Tibial nerve (tissue), 4 donors: ENCODE measurements at regions not wholly inside any gene's neighbourhood (a gene's known extent, or its start where the extent isn't known, plus 50 kb on each side); places are given as distances from the start of the nearest gene placed in this dataset.

Source experiments
- DNase-seq, 2 donors: peaks; one replicate each; pipeline ENCODE4 v3.0.0-alpha.2; 2019; ENCODE audit warnings: low spot score in 2 of 2
- H3K27ac ChIP-seq, 4 donors: fragments of 200-600 bp; sonication (generic) in 3 of 4; one replicate each; pipeline ENCODE4 v1.5.1; 2017 to 2019; ENCODE audit warnings: mild to moderate bottlenecking in 1 of 4
- H3K27me3 ChIP-seq, 2 donors: fragments of 200-600 bp; sonication (generic) in 1 of 2; one replicate each; pipeline versions ENCODE4 v1.5.1 to v1.6.0; 2017 to 2019
- H3K36me3 ChIP-seq, 3 donors: fragments of 200-600 bp; sonication (generic); one replicate each; pipeline ENCODE4 v1.5.1; 2018 to 2019
- H3K4me1 ChIP-seq, 4 donors: fragments of 200-600 bp; sonication (generic) in 3 of 4; one replicate each; pipeline ENCODE4 v1.5.1; 2017 to 2019
- H3K4me3 ChIP-seq, 4 donors: fragments of 200-600 bp; sonication (generic) in 3 of 4; one replicate each; pipeline ENCODE4 v1.5.1; 2017 to 2019; ENCODE audit warnings: mild to moderate bottlenecking in 1 of 4, moderate library complexity in 1 of 4
- H3K9me3 ChIP-seq, 4 donors: fragments of 200-600 bp; sonication (generic) in 3 of 4; one replicate each; pipeline ENCODE4 v1.5.1; 2017 to 2019
- EP300 ChIP-seq, 2 donors: sonication (generic); formaldehyde crosslinking; IDR thresholded peaks; one replicate each; pipeline ENCODE4 v1.6.1; 2017; ENCODE audit warnings: antibody characterized with exemption in 2 of 2, mild to moderate bottlenecking in 1 of 2
- POLR2A ChIP-seq, 2 donors: fragments of 450-650 bp; IDR thresholded peaks; one replicate each; pipeline ENCODE4 v1.6.1; 2017; ENCODE audit warnings: antibody characterized with exemption in 2 of 2, mild to moderate bottlenecking in 2 of 2, moderate library complexity in 2 of 2
- WGBS, 2 donors: methylation state at CpG; one replicate each; pipeline ENCODE4 v1.1.5; 2018; 5-methylcytosine and 5-hydroxymethylcytosine counted together
- TF ChIP-seq, protein P1 (sequence below), 5 experiments: fragments of 200-600 bp in 3 of 5; fragments of 450-650 bp in 2 of 5; sonication (generic) in 3 of 5; IDR thresholded peaks; one replicate each; pipeline ENCODE4 v1.5.1; 2016 to 2019; ENCODE audit warnings: antibody characterized with exemption in 5 of 5, mild to moderate bottlenecking in 3 of 5, moderate library complexity in 2 of 5

GRCh38 chr7:33762911-33763306 lies 142.4 kb upstream of the BMPER start:
- Histone ChIP-seq H3K4me3 (no peak overlapping the region), H3K9me3 (no peaks in the 10 kb centered on the region), H3K27ac (no peak overlapping the region), H3K36me3 (no peaks in the 10 kb centered on the region), H3K27me3 (no peaks in the 10 kb centered on the region), H3K4me1 (peaks cover 0 to 2% (median 0%) of the 10 kb centered on the region in 4 donors)
- DNase-seq, result no peak
- WGBS, 2 donors, result 61 to 64% methylated on average over 3 of the region's 3 CpGs
- TF ChIP-seq EP300 (IDR thresholded peaks at IDR 0.05), result no peak
- TF ChIP-seq, protein P1, sequence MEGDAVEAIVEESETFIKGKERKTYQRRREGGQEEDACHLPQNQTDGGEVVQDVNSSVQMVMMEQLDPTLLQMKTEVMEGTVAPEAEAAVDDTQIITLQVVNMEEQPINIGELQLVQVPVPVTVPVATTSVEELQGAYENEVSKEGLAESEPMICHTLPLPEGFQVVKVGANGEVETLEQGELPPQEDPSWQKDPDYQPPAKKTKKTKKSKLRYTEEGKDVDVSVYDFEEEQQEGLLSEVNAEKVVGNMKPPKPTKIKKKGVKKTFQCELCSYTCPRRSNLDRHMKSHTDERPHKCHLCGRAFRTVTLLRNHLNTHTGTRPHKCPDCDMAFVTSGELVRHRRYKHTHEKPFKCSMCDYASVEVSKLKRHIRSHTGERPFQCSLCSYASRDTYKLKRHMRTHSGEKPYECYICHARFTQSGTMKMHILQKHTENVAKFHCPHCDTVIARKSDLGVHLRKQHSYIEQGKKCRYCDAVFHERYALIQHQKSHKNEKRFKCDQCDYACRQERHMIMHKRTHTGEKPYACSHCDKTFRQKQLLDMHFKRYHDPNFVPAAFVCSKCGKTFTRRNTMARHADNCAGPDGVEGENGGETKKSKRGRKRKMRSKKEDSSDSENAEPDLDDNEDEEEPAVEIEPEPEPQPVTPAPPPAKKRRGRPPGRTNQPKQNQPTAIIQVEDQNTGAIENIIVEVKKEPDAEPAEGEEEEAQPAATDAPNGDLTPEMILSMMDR (IDR thresholded peaks at IDR 0.05), result no peak
- TF ChIP-seq POLR2A (IDR thresholded peaks at IDR 0.05), result no peak

- DNase-seq, result no peak
- Histone ChIP-seq H3K27me3 (no peaks in the 10 kb centered on the region), H3K4me1 (no peaks in the 10 kb centered on the region), H3K4me3 (no peak overlapping the region), H3K36me3 (no peaks in the 10 kb centered on the region), H3K9me3 (no peaks in the 10 kb centered on the region), H3K27ac (no peak overlapping the region)
- WGBS, 2 donors, result 78 to 85% methylated on average over 7 of the region's 7 CpGs
- TF ChIP-seq, protein P1 (IDR thresholded peaks at IDR 0.05), result no peak
- TF ChIP-seq EP300 (IDR thresholded peaks at IDR 0.05) (no peak), POLR2A (IDR thresholded peaks at IDR 0.05) (no peak)
These were observed 140.4 kb upstream of the BMPER start for GRCh38 chr7:33764752-33765451.

- Histone ChIP-seq H3K4me1 (no peaks in the 10 kb centered on the region), H3K4me3 (no peak overlapping the region), H3K9me3 (no peaks in the 10 kb centered on the region), H3K27me3 (no peaks in the 10 kb centered on the region), H3K27ac (no peak overlapping the region), H3K36me3 (no peaks in the 10 kb centered on the region)
- DNase-seq, result no peak
- TF ChIP-seq EP300 (IDR thresholded peaks at IDR 0.05), result no peak
- TF ChIP-seq POLR2A (IDR thresholded peaks at IDR 0.05), result no peak
- TF ChIP-seq, protein P1 (IDR thresholded peaks at IDR 0.05), result no peak
- WGBS, 2 donors, result 2 to 45% methylated on average over 1 of the region's 1 CpG
These were observed 138.9 kb upstream of the BMPER start for GRCh38 chr7:33766405-33766804.

DNA sequence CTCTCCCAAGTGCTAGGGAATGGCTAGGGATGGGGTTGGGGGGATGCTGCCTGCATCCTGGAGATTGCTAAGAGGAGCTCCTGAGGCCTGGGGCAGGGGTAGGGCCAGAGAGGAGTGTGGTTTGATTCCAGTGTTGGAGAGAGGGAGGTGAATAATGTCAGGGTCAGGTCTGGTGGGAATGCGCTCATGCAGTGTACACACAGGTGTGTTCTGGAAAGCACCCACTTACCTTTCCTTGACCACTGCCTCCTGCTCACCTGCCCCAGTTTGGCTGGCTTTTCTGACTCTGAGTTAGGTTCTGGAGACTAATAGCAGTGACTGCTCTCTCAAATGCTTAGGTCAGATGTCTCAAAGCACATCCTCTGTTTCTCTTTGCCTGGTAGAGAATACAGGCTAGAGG lies 135.4 kb upstream of the BMPER start:
- Histone ChIP-seq H3K4me3 (no peak overlapping the region), H3K27me3 (no peaks in the 10 kb centered on the region), H3K9me3 (no peaks in the 10 kb centered on the region), H3K36me3 (no peaks in the 10 kb centered on the region), H3K27ac (no peak overlapping the region), H3K4me1 (peaks cover 0 to 8% (median 4%) of the 10 kb centered on the region in 4 donors)
- no peak for TF ChIP-seq POLR2A (IDR thresholded peaks at IDR 0.05)
- no peak for TF ChIP-seq EP300 (IDR thresholded peaks at IDR 0.05)
- TF ChIP-seq, protein P1 (IDR thresholded peaks at IDR 0.05), result no peak
- 86 to 100% methylated on average over 1 of the region's 1 CpG for WGBS, 2 donors
- DNase-seq, result no peak

DNA sequence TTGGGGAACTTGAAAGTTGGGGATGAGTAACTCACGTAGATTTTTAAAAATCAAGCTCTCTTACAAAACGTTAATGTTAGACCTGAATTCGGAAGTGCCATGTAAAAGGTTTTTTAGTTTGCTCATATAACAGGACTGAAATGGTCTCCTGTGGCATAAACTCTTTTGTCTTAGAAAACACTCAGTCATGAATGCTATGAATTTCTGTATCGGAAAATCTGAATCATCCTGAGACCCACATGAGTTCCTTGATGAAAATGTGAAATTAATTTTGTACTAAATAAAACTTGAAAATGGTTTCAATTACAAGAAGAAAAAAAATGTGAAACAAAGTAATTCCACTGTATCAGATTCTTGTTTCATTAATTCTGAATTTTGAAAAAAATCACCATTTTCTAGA lies 134.8 kb upstream of the BMPER start:
- no peak overlapping the region for H3K4me3 ChIP-seq
- H3K36me3 ChIP-seq, result no peaks in the 10 kb centered on the region
- no peak for DNase-seq
- no peak overlapping the region for H3K27ac ChIP-seq
- H3K27me3 ChIP-seq, result no peaks in the 10 kb centered on the region
- H3K4me1 ChIP-seq, result peaks cover 0 to 13% (median 6%) of the 10 kb centered on the region in 4 donors
- H3K9me3 ChIP-seq, result no peaks in the 10 kb centered on the region
- WGBS, 2 donors, result 76 to 77% methylated on average over 4 of the region's 4 CpGs
- no peak for TF ChIP-seq POLR2A (IDR thresholded peaks at IDR 0.05)
- TF ChIP-seq, protein P1 (IDR thresholded peaks at IDR 0.05), result no peak
